ENCODE measurements at regions not wholly inside any gene's neighbourhood (a gene's known extent, or its start where the extent isn't known, plus 50 kb on each side); places are given as distances from the start of the nearest gene placed in this dataset.

- DNase-seq (ENCODE audit: extremely low spot score) = no peak
- ChIA-PET POLR2A (no interaction called here), CTCF (interaction anchor here (1.0 to 1.5 kb wide), 5 partner anchors 9 to 86 kb away, joined by 3 to 4 read pairs (median 3); no protein-coding TSS in a partner anchor)
- no peak for TF ChIP-seq CTCF (IDR thresholded peaks at IDR 0.05; ENCODE audit: control extremely low read depth, extremely low read depth, low read depth, missing control alignments)
Measured at GRCh38 chr3:30457726-30458125, 148.7 kb upstream of the TGFBR2 start.

- CTCF ChIA-PET = interaction anchor here (1.5 kb wide), 1 partner anchor 8 kb away, joined by 4 read pairs; no protein-coding TSS in a partner anchor
- no peak for DNase-seq (ENCODE audit: extremely low spot score)
- POLR2A ChIA-PET = no interaction called here
- TF ChIP-seq CTCF (IDR thresholded peaks at IDR 0.05; ENCODE audit: control extremely low read depth, extremely low read depth, low read depth, missing control alignments) = no peak
Measured at GRCh38 chr3:30458376-30459171, 147.8 kb upstream of the TGFBR2 start.

GRCh38 chr3:30461311-30461710 is 145.1 kb upstream of the TGFBR2 start:
- DNase-seq (ENCODE audit: extremely low spot score) = no peak
- ChIA-PET CTCF (interaction anchor here (1.8 kb wide), 1 partner anchor 14 kb away, joined by 4 read pairs; no protein-coding TSS in a partner anchor), POLR2A (no interaction called here)
- no peak for TF ChIP-seq CTCF (IDR thresholded peaks at IDR 0.05; ENCODE audit: control extremely low read depth, extremely low read depth, low read depth, missing control alignments)

- ChIA-PET CTCF (interaction anchor here (1.0 kb wide), 1 partner anchor 11 kb away, joined by 3 read pairs; no protein-coding TSS in a partner anchor), POLR2A (no interaction called here)
- no peak for TF ChIP-seq CTCF (IDR thresholded peaks at IDR 0.05; ENCODE audit: control extremely low read depth, extremely low read depth, low read depth, missing control alignments)
- no peak for DNase-seq (ENCODE audit: extremely low spot score)
Measured at GRCh38 chr3:30462721-30463470, 143.5 kb upstream of the TGFBR2 start.

- no peak for TF ChIP-seq CTCF (IDR thresholded peaks at IDR 0.05; ENCODE audit: control extremely low read depth, extremely low read depth, low read depth, missing control alignments)
- ChIA-PET POLR2A (no interaction called here), CTCF (no interaction called here)
- DNase-seq (ENCODE audit: extremely low spot score) = no peak
Measured at GRCh38 chr3:30464381-30464780, 142.0 kb upstream of the TGFBR2 start.

- DNase-seq (ENCODE audit: extremely low spot score) = no peak
- ChIA-PET CTCF (no interaction called here), POLR2A (no interaction called here)
- TF ChIP-seq CTCF (IDR thresholded peaks at IDR 0.05; ENCODE audit: control extremely low read depth, extremely low read depth, low read depth, missing control alignments) = no peak
Measured at GRCh38 chr3:30465454-30465853, 140.9 kb upstream of the TGFBR2 start.

All from GM10248 (cell line).